Adrenal gland (tissue), 5 donors: ENCODE measurements at regions not wholly inside any gene's neighbourhood (a gene's known extent, or its start where the extent isn't known, plus 50 kb on each side); places are given as distances from the start of the nearest gene placed in this dataset.

ENCODE experiments used
- POLR2A ChIP-seq, 2 donors: fragments of 450-650 bp; IDR thresholded peaks; one replicate each; pipeline ENCODE4 v1.6.1; 2017; ENCODE audit warnings: antibody characterized with exemption in 2 of 2, mild to moderate bottlenecking in 2 of 2, moderate library complexity in 1 of 2
- TF ChIP-seq, protein P1 (sequence below), 6 experiments: fragments of 450-650 bp in 4 of 6; fragments of 200-600 bp in 2 of 6; sonication (generic) in 1 of 6; IDR thresholded peaks; 1 replicate in 5 of 6; 2 replicates in 1 of 6; pipeline versions ENCODE4 v1.5.1 to v1.8.0; 2016 to 2021; ENCODE audit warnings: antibody characterized with exemption in 6 of 6, mild to moderate bottlenecking in 2 of 6, moderate library complexity in 1 of 6
- donor health status: DM: no; HTN: no; CAD: no.

DNA sequence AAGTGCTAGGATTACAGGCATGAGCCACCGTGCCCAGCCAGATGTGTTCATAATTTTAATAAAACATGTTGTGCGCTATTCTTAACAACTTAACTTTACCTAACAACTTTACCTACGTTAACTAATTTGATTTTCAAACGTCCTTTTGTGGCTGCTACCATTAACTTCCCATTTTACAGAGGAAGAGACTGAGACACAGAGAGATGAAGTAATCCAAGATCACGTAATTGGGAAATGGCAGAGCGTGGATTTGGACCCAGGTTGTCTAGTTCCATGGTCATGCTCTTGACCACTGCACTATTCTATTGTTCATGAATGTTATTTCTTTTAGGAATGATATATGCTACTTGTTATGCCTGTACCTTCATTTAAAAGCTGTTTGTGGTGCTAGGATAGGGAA, 80.3 kb upstream of the MTPN start:
- TF ChIP-seq, protein P1, sequence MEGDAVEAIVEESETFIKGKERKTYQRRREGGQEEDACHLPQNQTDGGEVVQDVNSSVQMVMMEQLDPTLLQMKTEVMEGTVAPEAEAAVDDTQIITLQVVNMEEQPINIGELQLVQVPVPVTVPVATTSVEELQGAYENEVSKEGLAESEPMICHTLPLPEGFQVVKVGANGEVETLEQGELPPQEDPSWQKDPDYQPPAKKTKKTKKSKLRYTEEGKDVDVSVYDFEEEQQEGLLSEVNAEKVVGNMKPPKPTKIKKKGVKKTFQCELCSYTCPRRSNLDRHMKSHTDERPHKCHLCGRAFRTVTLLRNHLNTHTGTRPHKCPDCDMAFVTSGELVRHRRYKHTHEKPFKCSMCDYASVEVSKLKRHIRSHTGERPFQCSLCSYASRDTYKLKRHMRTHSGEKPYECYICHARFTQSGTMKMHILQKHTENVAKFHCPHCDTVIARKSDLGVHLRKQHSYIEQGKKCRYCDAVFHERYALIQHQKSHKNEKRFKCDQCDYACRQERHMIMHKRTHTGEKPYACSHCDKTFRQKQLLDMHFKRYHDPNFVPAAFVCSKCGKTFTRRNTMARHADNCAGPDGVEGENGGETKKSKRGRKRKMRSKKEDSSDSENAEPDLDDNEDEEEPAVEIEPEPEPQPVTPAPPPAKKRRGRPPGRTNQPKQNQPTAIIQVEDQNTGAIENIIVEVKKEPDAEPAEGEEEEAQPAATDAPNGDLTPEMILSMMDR (IDR thresholded peaks at IDR 0.05): no peak
- TF ChIP-seq POLR2A (IDR thresholded peaks at IDR 0.05): no peak
